Lower leg skin (tissue), 3 donors: ENCODE measurements at regions not wholly inside any gene's neighbourhood (a gene's known extent, or its start where the extent isn't known, plus 50 kb on each side); places are given as distances from the start of the nearest gene placed in this dataset.

Experiments used
- POLR2A ChIP-seq, 2 donors: fragments of 450-650 bp; IDR thresholded peaks; one replicate each; pipeline ENCODE4 v1.6.1; 2016 to 2017; ENCODE audit warnings: antibody characterized with exemption in 2 of 2, mild to moderate bottlenecking in 1 of 2, moderate library complexity in 1 of 2
- TF ChIP-seq, protein P1 (sequence below), 3 donors: fragments of 450-650 bp; IDR thresholded peaks; one replicate each; pipeline ENCODE4 v1.5.1; 2016; ENCODE audit warnings: antibody characterized with exemption in 3 of 3, mild to moderate bottlenecking in 3 of 3, moderate library complexity in 2 of 3

DNA sequence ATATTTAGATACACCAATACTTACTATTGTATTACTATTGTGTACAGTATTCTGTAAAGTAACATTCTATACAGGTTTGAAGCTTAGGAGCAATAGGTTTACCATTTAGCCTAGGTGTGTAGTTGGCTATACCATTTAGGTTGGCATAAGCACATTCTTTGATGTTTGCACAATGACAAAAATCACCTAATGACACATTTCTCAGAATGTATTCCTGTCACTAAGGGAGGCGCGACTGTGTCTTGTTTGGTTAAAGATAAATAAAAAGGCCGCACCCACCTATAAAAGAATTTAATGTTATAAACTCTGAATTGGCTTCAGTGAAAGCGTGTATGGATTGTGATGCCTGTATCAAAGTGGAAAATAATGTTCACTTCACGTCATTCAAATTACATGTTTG is 1815.4 kb upstream of the CDH6 start:
- TF ChIP-seq POLR2A (IDR thresholded peaks at IDR 0.05): no peak
- TF ChIP-seq, protein P1, sequence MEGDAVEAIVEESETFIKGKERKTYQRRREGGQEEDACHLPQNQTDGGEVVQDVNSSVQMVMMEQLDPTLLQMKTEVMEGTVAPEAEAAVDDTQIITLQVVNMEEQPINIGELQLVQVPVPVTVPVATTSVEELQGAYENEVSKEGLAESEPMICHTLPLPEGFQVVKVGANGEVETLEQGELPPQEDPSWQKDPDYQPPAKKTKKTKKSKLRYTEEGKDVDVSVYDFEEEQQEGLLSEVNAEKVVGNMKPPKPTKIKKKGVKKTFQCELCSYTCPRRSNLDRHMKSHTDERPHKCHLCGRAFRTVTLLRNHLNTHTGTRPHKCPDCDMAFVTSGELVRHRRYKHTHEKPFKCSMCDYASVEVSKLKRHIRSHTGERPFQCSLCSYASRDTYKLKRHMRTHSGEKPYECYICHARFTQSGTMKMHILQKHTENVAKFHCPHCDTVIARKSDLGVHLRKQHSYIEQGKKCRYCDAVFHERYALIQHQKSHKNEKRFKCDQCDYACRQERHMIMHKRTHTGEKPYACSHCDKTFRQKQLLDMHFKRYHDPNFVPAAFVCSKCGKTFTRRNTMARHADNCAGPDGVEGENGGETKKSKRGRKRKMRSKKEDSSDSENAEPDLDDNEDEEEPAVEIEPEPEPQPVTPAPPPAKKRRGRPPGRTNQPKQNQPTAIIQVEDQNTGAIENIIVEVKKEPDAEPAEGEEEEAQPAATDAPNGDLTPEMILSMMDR (IDR thresholded peaks at IDR 0.05): no peak
